ENCODE measurements at regions not wholly inside any gene's neighbourhood (a gene's known extent, or its start where the extent isn't known, plus 50 kb on each side); places are given as distances from the start of the nearest gene placed in this dataset.

DNA sequence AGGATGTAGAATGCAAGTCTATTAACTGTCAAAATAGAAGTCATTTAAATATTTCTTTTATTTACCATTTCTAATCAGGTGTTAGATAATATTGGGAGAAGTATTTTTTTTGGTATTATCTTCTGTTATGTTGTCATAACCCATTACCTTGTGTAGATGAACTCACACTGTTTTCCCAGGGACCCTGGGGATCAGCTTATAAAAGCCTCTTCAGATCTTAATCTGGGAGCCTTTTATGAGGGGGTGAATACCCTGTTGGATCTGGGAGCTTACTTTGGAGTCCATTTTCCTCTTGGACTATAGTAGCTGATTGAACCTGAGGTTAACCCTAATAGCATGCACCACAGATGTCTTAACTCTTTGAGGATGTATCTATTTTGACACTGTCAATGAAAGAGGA is 176.3 kb upstream of the ATP2B1 start:
- POLR2A ChIA-PET, result interaction anchor here (0.8 to 1.6 kb wide), 2 partner anchors 9 to 20 kb away, joined by 3 to 6 read pairs; no protein-coding TSS in a partner anchor
- RAD21 ChIA-PET (ENCODE audit: unreplicated experiment), result interaction anchor here (0.6 to 3.2 kb wide), 8 partner anchors 21 to 175 kb away, joined by 3 to 17 read pairs (median 4); no protein-coding TSS in a partner anchor
- no peak for ATAC-seq

DNA sequence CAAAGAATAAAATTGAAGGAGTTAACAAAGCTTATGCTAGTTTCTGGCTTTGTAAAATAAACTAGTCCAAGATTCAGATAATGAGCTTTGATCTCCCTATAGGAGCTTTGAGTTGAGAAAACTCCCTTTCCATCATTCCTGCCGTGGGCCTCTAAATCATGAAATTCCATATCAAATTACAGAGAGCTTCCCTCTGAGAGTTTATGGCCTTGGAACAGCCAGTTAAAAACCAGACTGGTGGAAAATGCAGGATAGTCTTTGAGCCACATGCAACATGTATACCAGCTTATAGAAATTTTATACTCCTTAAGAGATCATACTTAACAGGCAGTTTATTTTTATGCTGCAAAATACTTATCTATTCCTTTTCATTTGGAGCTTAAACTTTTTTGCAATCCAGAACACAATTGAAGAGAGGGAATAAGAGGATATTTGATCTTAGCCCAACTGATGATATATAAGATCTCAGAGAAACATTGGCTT is 175.8 kb upstream of the ATP2B1 start:
- Histone ChIP-seq H3K9ac (ENCODE audit: control insufficient read depth, insufficient read depth, low read length) (no peak overlapping the region), H3K36me3 (ENCODE audit: control insufficient read depth in 2 of 2, insufficient read depth in 2 of 2, low read length in 1 of 2) (no peaks in the 10 kb centered on the region), H3K27ac (ENCODE audit: control insufficient read depth, insufficient read depth) (no peak overlapping the region), H2AFZ (ENCODE audit: control insufficient read depth, low read depth, low read length) (no peak overlapping the region), H3K4me1 (ENCODE audit: control insufficient read depth, insufficient read depth, low read length) (peaks cover 29% of the 10 kb centered on the region), H3K79me2 (ENCODE audit: control insufficient read depth, insufficient read depth, low read length) (no peaks in the 10 kb centered on the region), H3K4me2 (ENCODE audit: control insufficient read depth, insufficient read depth) (no peak overlapping the region), H3K27me3 (replicated peaks in 1 of 2; ENCODE audit: control insufficient read depth in 2 of 2, insufficient read depth in 2 of 2, low read length in 1 of 2) (no peaks in the 10 kb centered on the region), H4K20me1 (ENCODE audit: control insufficient read depth, insufficient read depth) (no peaks in the 10 kb centered on the region), H3K4me3 (no peak overlapping the region), H3K9me3 (replicated peaks; ENCODE audit: control insufficient read depth, insufficient read depth, low read length) (peaks cover 1% of the 10 kb centered on the region; the same call in 1 of the 3 replicates)
- FAIRE-seq (no peak), ATAC-seq (no peak), DNase-seq (ENCODE audit: low read depth, low spot score) (no peak)
- ChIA-PET RAD21 (ENCODE audit: unreplicated experiment) (interaction anchor here (0.7 to 3.2 kb wide), 13 partner anchors 21 to 319 kb away, joined by 3 to 17 read pairs (median 4); no protein-coding TSS in a partner anchor), POLR2A (interaction anchor here (1.0 to 1.6 kb wide), 5 partner anchors 10 to 178 kb away, joined by 3 to 6 read pairs (median 3); no protein-coding TSS in a partner anchor), SMC1A (ENCODE audit: uncharacterized antibody, unreplicated experiment) (interaction anchor here (0.6 to 6.4 kb wide), 28 partner anchors 10 to 417 kb away, joined by 3 to 45 read pairs (median 4); no protein-coding TSS in a partner anchor), CTCF (interaction anchor here (0.8 to 2.1 kb wide), 8 partner anchors 10 to 340 kb away, joined by 3 to 5 read pairs (median 4); no protein-coding TSS in a partner anchor)
- TF ChIP-seq NR2C2 (IDR thresholded peaks at IDR 0.05; ENCODE audit: borderline replicate concordance, control insufficient read depth, insufficient read length, low read depth) (no peak), TCF7 (IDR thresholded peaks at IDR 0.05; ENCODE audit: borderline replicate concordance) (no peak)
- TF ChIP-seq, protein P1, sequence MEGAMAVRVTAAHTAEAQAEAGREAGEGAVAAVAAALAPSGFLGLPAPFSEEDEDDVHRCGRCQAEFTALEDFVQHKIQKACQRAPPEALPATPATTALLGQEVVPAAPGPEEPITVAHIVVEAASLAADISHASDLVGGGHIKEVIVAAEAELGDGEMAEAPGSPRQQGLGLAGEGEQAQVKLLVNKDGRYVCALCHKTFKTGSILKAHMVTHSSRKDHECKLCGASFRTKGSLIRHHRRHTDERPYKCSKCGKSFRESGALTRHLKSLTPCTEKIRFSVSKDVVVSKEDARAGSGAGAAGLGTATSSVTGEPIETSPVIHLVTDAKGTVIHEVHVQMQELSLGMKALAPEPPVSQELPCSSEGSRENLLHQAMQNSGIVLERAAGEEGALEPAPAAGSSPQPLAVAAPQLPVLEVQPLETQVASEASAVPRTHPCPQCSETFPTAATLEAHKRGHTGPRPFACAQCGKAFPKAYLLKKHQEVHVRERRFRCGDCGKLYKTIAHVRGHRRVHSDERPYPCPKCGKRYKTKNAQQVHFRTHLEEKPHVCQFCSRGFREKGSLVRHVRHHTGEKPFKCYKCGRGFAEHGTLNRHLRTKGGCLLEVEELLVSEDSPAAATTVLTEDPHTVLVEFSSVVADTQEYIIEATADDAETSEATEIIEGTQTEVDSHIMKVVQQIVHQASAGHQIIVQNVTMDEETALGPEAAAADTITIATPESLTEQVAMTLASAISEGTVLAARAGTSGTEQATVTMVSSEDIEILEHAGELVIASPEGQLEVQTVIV (IDR thresholded peaks at IDR 0.05; ENCODE audit: borderline replicate concordance, partially characterized antibody), result no peak
- no TSS peak for BruUV-seq (replicated peaks)
- WGBS (ENCODE audit: insufficient coverage, insufficient replicate concordance, low lambda C conversion rate, missing lambda C conversion rate), result 100% methylated on average over 1 of the region's 1 CpG
- intact Hi-C loops (cut with micrococcal nuclease; ENCODE audit: unreplicated experiment) (loop anchor here (5.0 kb wide), 3 partner anchors 183 to 342 kb away; no protein-coding TSS in a partner anchor), in situ Hi-C loops (cut with MboI) (no loop called here)

More for the DNA sequence above, 176.3 kb upstream of the ATP2B1 start:
- in situ Hi-C loops (cut with MboI), result loop anchor here (5.0 kb wide), 1 partner anchor 37 kb away; no protein-coding TSS in a partner anchor
- no peak overlapping the region for H3K27ac ChIP-seq (ENCODE audit: control insufficient read depth, insufficient read depth)
- SMC1A ChIA-PET (ENCODE audit: uncharacterized antibody, unreplicated experiment), result interaction anchor here (0.6 to 6.4 kb wide), 22 partner anchors 9 to 417 kb away, joined by 3 to 45 read pairs (median 6); no protein-coding TSS in a partner anchor
- no peaks in the 10 kb centered on the region for H3K36me3 ChIP-seq (ENCODE audit: control insufficient read depth in 2 of 2, insufficient read depth in 2 of 2, low read length in 1 of 2)
- H3K4me1 ChIP-seq (ENCODE audit: control insufficient read depth, insufficient read depth, low read length), result peaks cover 24% of the 10 kb centered on the region
- FAIRE-seq, result no peak
- H3K27me3 ChIP-seq (replicated peaks in 1 of 2; ENCODE audit: control insufficient read depth in 2 of 2, insufficient read depth in 2 of 2, low read length in 1 of 2), result no peaks in the 10 kb centered on the region
- no peak overlapping the region for H3K4me3 ChIP-seq
- DNase-seq (ENCODE audit: low read depth, low spot score), result no peak
- H3K9me3 ChIP-seq (replicated peaks; ENCODE audit: control insufficient read depth, insufficient read depth, low read length), result peaks cover 1% of the 10 kb centered on the region; the same call in 1 of the 3 replicates
- CTCF ChIA-PET, result interaction anchor here (0.8 to 2.1 kb wide), 5 partner anchors 19 to 178 kb away, joined by 3 to 5 read pairs (median 3); no protein-coding TSS in a partner anchor
- H3K79me2 ChIP-seq (ENCODE audit: control insufficient read depth, insufficient read depth, low read length), result no peaks in the 10 kb centered on the region
- no TSS peak for BruUV-seq (replicated peaks)
- no peak overlapping the region for H3K4me2 ChIP-seq (ENCODE audit: control insufficient read depth, insufficient read depth)
- H3K9ac ChIP-seq (ENCODE audit: control insufficient read depth, insufficient read depth, low read length), result no peak overlapping the region
- H2AFZ ChIP-seq (ENCODE audit: control insufficient read depth, low read depth, low read length), result no peak overlapping the region
- no peaks in the 10 kb centered on the region for H4K20me1 ChIP-seq (ENCODE audit: control insufficient read depth, insufficient read depth)
- intact Hi-C loops (cut with micrococcal nuclease; ENCODE audit: unreplicated experiment), result loop anchor here (5.0 kb wide), 3 partner anchors 182 to 343 kb away; no protein-coding TSS in a partner anchor
- no peak for TF ChIP-seq SMC3 (IDR thresholded peaks at IDR 0.05; ENCODE audit: borderline replicate concordance, low read length)
- TF ChIP-seq, protein P2, sequence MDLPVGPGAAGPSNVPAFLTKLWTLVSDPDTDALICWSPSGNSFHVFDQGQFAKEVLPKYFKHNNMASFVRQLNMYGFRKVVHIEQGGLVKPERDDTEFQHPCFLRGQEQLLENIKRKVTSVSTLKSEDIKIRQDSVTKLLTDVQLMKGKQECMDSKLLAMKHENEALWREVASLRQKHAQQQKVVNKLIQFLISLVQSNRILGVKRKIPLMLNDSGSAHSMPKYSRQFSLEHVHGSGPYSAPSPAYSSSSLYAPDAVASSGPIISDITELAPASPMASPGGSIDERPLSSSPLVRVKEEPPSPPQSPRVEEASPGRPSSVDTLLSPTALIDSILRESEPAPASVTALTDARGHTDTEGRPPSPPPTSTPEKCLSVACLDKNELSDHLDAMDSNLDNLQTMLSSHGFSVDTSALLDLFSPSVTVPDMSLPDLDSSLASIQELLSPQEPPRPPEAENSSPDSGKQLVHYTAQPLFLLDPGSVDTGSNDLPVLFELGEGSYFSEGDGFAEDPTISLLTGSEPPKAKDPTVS (IDR thresholded peaks at IDR 0.05; ENCODE audit: low read depth, low read length), result no peak
- no peak for TF ChIP-seq NFYB (IDR thresholded peaks at IDR 0.05; ENCODE audit: insufficient read depth, low read depth, low read length)

Measured in GM12878 (cell line).